Brain microvascular endothelial cell (primary cell): ENCODE measurements at regions not wholly inside any gene's neighbourhood (a gene's known extent, or its start where the extent isn't known, plus 50 kb on each side); places are given as distances from the start of the nearest gene placed in this dataset.

Experiments used
- DNase-seq: peaks from one replicate; pipeline ENCODE4 v3.0.0-alpha.2; 2020
- H3K27ac ChIP-seq: fragments of 250-450 bp; sonication (Bioruptor Pico); 2 replicates; pipeline ENCODE4 v1.5.1; 2020; ENCODE audit warnings: mild to moderate bottlenecking, moderate library complexity
- H3K27me3 ChIP-seq: fragments of 250-450 bp; sonication (Bioruptor Pico); replicated peaks from 2 replicates; pipeline ENCODE4 v1.5.1; 2020; ENCODE audit warnings: mild to moderate bottlenecking
- H3K36me3 ChIP-seq: fragments of 250-450 bp; sonication (Bioruptor Pico); replicated peaks from 2 replicates; pipeline ENCODE4 v1.5.1; 2020; ENCODE audit warnings: mild to moderate bottlenecking
- H3K4me3 ChIP-seq: 2 replicates; pipeline ENCODE4 v1.5.1; 2011; ENCODE audit warnings: low read depth, mild to moderate bottlenecking, control low read depth, low read length, moderate library complexity
- CTCF ChIP-seq: IDR thresholded peaks from 2 replicates; pipeline ENCODE4 v1.5.1; 2011; ENCODE audit warnings: low read depth, mild to moderate bottlenecking, moderate library complexity, low read length, control low read depth, inconsistent platforms; ENCODE audit errors: missing control alignments
- in situ Hi-C: cut with HindIII; loops from 2 replicates; pipeline ENCODE4 v1.10.0; 2017; ENCODE audit warnings: low sequenced_read_pairs, low pct_ligation_motif_present

GRCh38 chr4:15318621-15319348, 109.0 kb upstream of the C1QTNF7 start:
- no peak for TF ChIP-seq CTCF
- no peaks in the 10 kb centered on the region for H3K36me3 ChIP-seq
- H3K27ac ChIP-seq = no peak overlapping the region
- DNase-seq = no peak
- in situ Hi-C loops = no loop called here
- H3K27me3 ChIP-seq = no peaks in the 10 kb centered on the region
- H3K4me3 ChIP-seq = no peak overlapping the region

- Histone ChIP-seq H3K27me3 (no peaks in the 10 kb centered on the region), H3K36me3 (no peaks in the 10 kb centered on the region), H3K27ac (no peak overlapping the region), H3K4me3 (no peak overlapping the region)
- DNase-seq = no peak
- no peak for TF ChIP-seq CTCF
- in situ Hi-C loops = no loop called here
These were observed 107.6 kb upstream of the C1QTNF7 start for GRCh38 chr4:15320121-15320678.

- Histone ChIP-seq H3K27me3 (no peaks in the 10 kb centered on the region), H3K27ac (no peak overlapping the region), H3K36me3 (no peaks in the 10 kb centered on the region), H3K4me3 (no peak overlapping the region)
- DNase-seq = no peak
- TF ChIP-seq CTCF = no peak
- in situ Hi-C loops = no loop called here
These were observed 105.8 kb upstream of the C1QTNF7 start for GRCh38 chr4:15322006-15322405.

- no peak for TF ChIP-seq CTCF
- Histone ChIP-seq H3K4me3 (no peak overlapping the region), H3K27me3 (no peaks in the 10 kb centered on the region), H3K36me3 (no peaks in the 10 kb centered on the region), H3K27ac (no peak overlapping the region)
- in situ Hi-C loops = no loop called here
- no peak for DNase-seq
These were observed 101.8 kb upstream of the C1QTNF7 start for GRCh38 chr4:15325987-15326386.

- in situ Hi-C loops = no loop called here
- no peak overlapping the region for H3K27ac ChIP-seq
- H3K4me3 ChIP-seq = no peak overlapping the region
- DNase-seq = peak; percentile 23
- H3K27me3 ChIP-seq = no peaks in the 10 kb centered on the region
- no peaks in the 10 kb centered on the region for H3K36me3 ChIP-seq
- no peak for TF ChIP-seq CTCF
These were observed 100.2 kb upstream of the C1QTNF7 start for GRCh38 chr4:15327311-15328298.
